Kidney epithelial cell (primary cell): ENCODE measurements at regions not wholly inside any gene's neighbourhood (a gene's known extent, or its start where the extent isn't known, plus 50 kb on each side); places are given as distances from the start of the nearest gene placed in this dataset.

ENCODE experiments used
- DNase-seq: peaks from one replicate; pipeline ENCODE4 v3.0.0-alpha.2; 2010; ENCODE audit warnings: low read depth
- H3K27me3 ChIP-seq: 2 replicates; pipeline ENCODE4 v1.6.0; 2011; ENCODE audit warnings: low read length; ENCODE audit not compliant: control insufficient read depth, insufficient read depth
- H3K36me3 ChIP-seq: 2 replicates; pipeline ENCODE4 v1.5.1; 2011; ENCODE audit warnings: low read length; ENCODE audit not compliant: control insufficient read depth, insufficient read depth
- H3K4me3 ChIP-seq: 2 replicates; pipeline ENCODE4 v1.5.1; 2011; ENCODE audit warnings: low read depth, mild to moderate bottlenecking, control low read depth, low read length
- TF ChIP-seq, protein P1 (sequence below): IDR thresholded peaks from 2 replicates; pipeline ENCODE4 v1.5.1; 2011; ENCODE audit warnings: mild to moderate bottlenecking, moderate library complexity, low read length, control low read depth, inconsistent platforms; ENCODE audit not compliant: insufficient read depth, poor library complexity, severe bottlenecking

DNA sequence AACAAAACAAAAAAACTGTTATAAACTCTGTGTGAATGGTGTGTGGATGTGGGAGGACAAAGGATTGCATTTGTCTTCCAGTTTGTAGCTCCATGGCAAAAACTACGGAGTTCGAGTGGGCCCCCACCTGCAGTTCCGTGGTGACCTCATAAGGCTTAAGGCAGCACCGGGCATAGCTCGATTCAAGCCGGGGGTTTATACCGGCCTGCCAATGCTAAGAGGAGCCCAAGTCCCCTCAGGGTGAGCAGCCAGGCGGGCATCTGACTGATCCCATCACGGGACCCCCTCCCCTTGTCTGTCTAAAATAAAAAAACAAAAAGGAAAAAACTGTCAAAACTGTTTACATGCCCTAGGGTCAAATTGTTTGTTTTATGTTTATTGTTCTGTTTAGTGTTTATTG lies 463.2 kb upstream of the HTR1E start:
- TF ChIP-seq, protein P1, sequence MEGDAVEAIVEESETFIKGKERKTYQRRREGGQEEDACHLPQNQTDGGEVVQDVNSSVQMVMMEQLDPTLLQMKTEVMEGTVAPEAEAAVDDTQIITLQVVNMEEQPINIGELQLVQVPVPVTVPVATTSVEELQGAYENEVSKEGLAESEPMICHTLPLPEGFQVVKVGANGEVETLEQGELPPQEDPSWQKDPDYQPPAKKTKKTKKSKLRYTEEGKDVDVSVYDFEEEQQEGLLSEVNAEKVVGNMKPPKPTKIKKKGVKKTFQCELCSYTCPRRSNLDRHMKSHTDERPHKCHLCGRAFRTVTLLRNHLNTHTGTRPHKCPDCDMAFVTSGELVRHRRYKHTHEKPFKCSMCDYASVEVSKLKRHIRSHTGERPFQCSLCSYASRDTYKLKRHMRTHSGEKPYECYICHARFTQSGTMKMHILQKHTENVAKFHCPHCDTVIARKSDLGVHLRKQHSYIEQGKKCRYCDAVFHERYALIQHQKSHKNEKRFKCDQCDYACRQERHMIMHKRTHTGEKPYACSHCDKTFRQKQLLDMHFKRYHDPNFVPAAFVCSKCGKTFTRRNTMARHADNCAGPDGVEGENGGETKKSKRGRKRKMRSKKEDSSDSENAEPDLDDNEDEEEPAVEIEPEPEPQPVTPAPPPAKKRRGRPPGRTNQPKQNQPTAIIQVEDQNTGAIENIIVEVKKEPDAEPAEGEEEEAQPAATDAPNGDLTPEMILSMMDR, result no peak
- DNase-seq, result no peak
- no peak overlapping the region for H3K4me3 ChIP-seq
- H3K27me3 ChIP-seq, result no peaks in the 10 kb centered on the region
- no peaks in the 10 kb centered on the region for H3K36me3 ChIP-seq

DNA sequence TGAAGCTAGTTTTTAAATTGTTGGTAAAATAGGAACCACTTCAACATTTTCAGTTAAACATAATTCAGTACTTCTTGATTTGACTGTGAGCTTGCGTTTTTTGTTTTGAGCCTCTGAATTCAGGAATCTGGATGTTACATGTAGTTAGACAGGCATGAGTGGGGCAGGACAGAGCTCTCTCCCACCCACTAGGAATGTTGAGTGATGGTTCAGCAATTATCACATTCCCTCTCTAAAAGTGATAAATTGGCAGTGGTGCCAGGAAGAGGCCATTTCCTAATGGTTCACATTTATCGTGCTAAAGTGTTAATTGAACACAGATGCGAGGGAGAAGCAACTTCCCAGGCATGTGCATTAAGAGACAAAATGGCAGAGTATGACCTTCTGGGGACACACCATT lies 465.5 kb upstream of the HTR1E start:
- no peak for DNase-seq
- H3K36me3 ChIP-seq, result no peaks in the 10 kb centered on the region
- no peaks in the 10 kb centered on the region for H3K27me3 ChIP-seq
- no peak overlapping the region for H3K4me3 ChIP-seq
- TF ChIP-seq, protein P1, result no peak

DNA sequence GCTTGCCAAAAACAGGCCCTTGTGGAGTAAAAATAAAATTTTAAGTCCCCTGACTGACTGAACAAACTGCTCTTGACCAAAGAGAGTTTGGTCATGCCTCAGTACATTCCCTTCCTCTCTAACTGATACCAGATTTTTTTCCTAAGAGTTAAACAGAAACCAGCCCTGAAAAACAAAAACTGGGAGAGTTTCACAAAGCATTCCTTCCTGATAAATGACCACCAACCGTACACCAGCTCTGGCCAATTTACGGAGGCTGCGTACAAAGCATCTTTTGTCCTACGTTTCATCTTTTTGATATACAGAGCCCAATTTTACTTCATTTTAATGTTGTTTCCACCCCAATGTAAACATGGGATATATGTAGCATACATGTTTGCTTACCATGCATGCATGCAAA lies 477.4 kb upstream of the HTR1E start:
- DNase-seq, result no peak
- TF ChIP-seq, protein P1, result no peak
- Histone ChIP-seq H3K36me3 (no peaks in the 10 kb centered on the region), H3K27me3 (no peaks in the 10 kb centered on the region), H3K4me3 (no peak overlapping the region)

DNA sequence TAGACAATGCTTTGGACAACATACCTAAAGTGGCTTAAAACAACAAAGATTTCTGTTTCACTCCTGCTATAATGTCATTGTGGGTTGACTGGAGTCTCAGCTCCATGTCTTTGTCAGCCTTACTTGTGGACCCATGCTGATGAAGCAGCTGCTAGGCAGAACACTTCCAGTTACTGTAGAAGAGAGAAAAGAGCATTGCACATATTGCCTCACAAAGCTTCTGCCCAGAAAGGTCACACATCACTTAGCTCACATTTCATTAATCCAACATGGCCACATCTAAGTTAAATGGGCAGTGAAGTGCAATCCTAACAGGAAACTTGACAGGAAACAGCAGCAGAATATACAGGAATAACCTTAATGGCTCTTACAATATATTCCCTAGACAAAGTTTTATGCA lies 480.5 kb upstream of the HTR1E start:
- no peak overlapping the region for H3K4me3 ChIP-seq
- H3K36me3 ChIP-seq, result no peaks in the 10 kb centered on the region
- TF ChIP-seq, protein P1, result no peak
- no peak for DNase-seq
- H3K27me3 ChIP-seq, result no peaks in the 10 kb centered on the region

DNA sequence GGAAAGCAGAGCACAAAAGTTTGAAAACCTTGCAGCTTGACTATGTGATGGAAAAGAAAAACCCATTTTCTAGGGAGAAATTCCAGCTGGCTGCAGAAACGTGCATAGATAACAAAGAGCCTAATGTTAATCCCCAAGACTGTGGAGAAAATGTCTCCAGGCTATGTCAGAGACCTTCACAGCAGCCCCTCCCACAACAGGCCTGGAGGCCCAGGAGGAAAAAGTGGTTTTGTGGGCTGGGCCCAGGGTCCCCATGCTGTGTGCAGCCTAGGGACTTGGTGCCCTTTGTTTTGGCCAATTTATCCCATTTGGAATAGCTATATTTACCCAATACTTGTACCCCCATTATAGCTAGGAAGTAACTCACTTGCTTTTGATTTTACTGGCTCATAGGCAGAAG lies 484.1 kb upstream of the HTR1E start:
- no peak overlapping the region for H3K4me3 ChIP-seq
- no peak for DNase-seq
- H3K27me3 ChIP-seq, result no peaks in the 10 kb centered on the region
- TF ChIP-seq, protein P1, result no peak
- H3K36me3 ChIP-seq, result no peaks in the 10 kb centered on the region

DNA sequence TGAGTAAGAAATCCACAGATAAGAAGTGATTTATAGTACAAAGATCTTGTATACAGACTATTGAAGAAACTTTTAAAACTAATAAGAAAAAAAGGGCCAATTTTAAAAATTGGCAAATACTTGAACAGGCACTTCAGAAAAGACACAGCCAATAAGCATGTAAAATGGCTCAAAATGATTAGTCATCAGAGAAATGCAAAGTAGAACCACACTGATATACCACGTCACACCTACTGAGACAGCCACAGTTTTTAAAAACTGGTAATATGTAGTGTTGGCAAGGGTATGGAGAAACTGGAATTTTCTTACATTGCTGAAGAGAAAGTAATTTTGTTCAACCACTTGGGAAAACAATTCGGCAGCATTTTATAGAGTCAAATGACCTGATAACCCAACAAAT lies 488.9 kb upstream of the HTR1E start:
- TF ChIP-seq, protein P1, result no peak
- DNase-seq, result no peak
- Histone ChIP-seq H3K4me3 (no peak overlapping the region), H3K27me3 (no peaks in the 10 kb centered on the region), H3K36me3 (no peaks in the 10 kb centered on the region)
